Endothelial cell of umbilical vein (primary cell): ENCODE measurements at regions not wholly inside any gene's neighbourhood (a gene's known extent, or its start where the extent isn't known, plus 50 kb on each side); places are given as distances from the start of the nearest gene placed in this dataset.

Experiments used
- CTCF ChIP-seq, 2 donors: IDR thresholded peaks; 1 replicate in 1 of 2; 2 replicates in 1 of 2; pipeline ENCODE4 v1.5.1; 2011; ENCODE audit warnings: low read length in 2 of 2, mild to moderate bottlenecking in 2 of 2, moderate library complexity in 2 of 2, control low read depth in 1 of 2, inconsistent platforms in 1 of 2, low read depth in 1 of 2; ENCODE audit not compliant: insufficient read depth in 1 of 2; ENCODE audit errors: extremely low read depth in 1 of 2
- EZH2 ChIP-seq: IDR thresholded peaks from 2 replicates; pipeline ENCODE4 v1.6.1; 2012; ENCODE audit warnings: borderline replicate concordance, low read depth, mild to moderate bottlenecking, moderate library complexity, low read length, inconsistent platforms; ENCODE audit not compliant: severe bottlenecking
- GATA2 ChIP-seq: IDR thresholded peaks from 2 replicates; pipeline ENCODE4 v1.7.0; 2011; ENCODE audit warnings: low read depth, mild to moderate bottlenecking, moderate library complexity, mixed read lengths, low read length; ENCODE audit not compliant: insufficient read length, insufficient read depth
- MYC ChIP-seq: IDR thresholded peaks from one replicate; pipeline ENCODE4 v1.6.1; 2011; ENCODE audit warnings: mild to moderate bottlenecking, low read depth, low read length
- POLR2A ChIP-seq: IDR thresholded peaks from 2 replicates; pipeline ENCODE4 v1.6.1; 2012; ENCODE audit warnings: low read depth, mild to moderate bottlenecking, control low read depth, low read length
- POLR2AphosphoS5 ChIP-seq: IDR thresholded peaks from 2 replicates; pipeline ENCODE4 v1.6.1; 2012; ENCODE audit warnings: low read depth, mild to moderate bottlenecking, control low read depth, low read length, moderate library complexity; ENCODE audit not compliant: insufficient read depth

GRCh38 chr5:84605241-84605640 is 220.6 kb upstream of the EDIL3 start:
- TF ChIP-seq POLR2A (no peak), CTCF (IDR thresholded peaks at IDR 0.05; ENCODE audit: extremely low read depth in 1 of 2, insufficient read depth in 1 of 2, low read depth in 1 of 2, low read length in 2 of 2) (no peak), POLR2AphosphoS5 (no peak), EZH2 (no peak), GATA2 (no peak), MYC (no peak)
